DOHH2 (cell line): ENCODE measurements at regions not wholly inside any gene's neighbourhood (a gene's known extent, or its start where the extent isn't known, plus 50 kb on each side); places are given as distances from the start of the nearest gene placed in this dataset.

ENCODE experiments used
- H3F3A ChIP-seq: fragments of 200-600 bp; sonication (generic), shearing (Covaris generic); 2 replicates; pipeline ENCODE4 v1.6.0; 2016; ENCODE audit warnings: antibody characterized with exemption, mild to moderate bottlenecking; ENCODE audit not compliant: control insufficient read depth, insufficient read depth
- H3K27ac ChIP-seq: fragments of 200-600 bp; sonication (generic); 2 replicates; pipeline ENCODE4 v1.5.1; 2014; ENCODE audit warnings: low read depth, mild to moderate bottlenecking, low read length, moderate library complexity
- H3K27me3 ChIP-seq: fragments of 200-600 bp; sonication (generic); 2 replicates; pipeline ENCODE4 v1.6.1; 2014; ENCODE audit warnings: mild to moderate bottlenecking, low read length, mixed read lengths; ENCODE audit not compliant: control insufficient read depth
- H3K36me3 ChIP-seq: fragments of 200-600 bp; sonication (generic); 2 replicates; pipeline ENCODE4 v1.6.1; 2014; ENCODE audit warnings: mild to moderate bottlenecking, low read length, moderate library complexity, mixed read lengths; ENCODE audit not compliant: control insufficient read depth
- H3K4me1 ChIP-seq: fragments of 200-600 bp; sonication (generic); 2 replicates; pipeline ENCODE4 v1.6.1; 2014; ENCODE audit warnings: mild to moderate bottlenecking, low read length, mixed read lengths; ENCODE audit not compliant: control insufficient read depth
- H3K4me2 ChIP-seq: fragments of 200-600 bp; sonication (generic); 2 replicates; pipeline ENCODE4 v1.6.0; 2014; ENCODE audit warnings: mild to moderate bottlenecking, low read length, moderate library complexity
- H3K4me3 ChIP-seq: fragments of 200-600 bp; sonication (generic); 2 replicates; pipeline ENCODE4 v1.5.1; 2014; ENCODE audit warnings: mild to moderate bottlenecking, low read length, mixed read lengths
- H3K79me2 ChIP-seq: fragments of 200-600 bp; sonication (generic); 2 replicates; pipeline ENCODE4 v1.6.1; 2014; ENCODE audit warnings: mild to moderate bottlenecking, low read length, mixed read lengths; ENCODE audit not compliant: control insufficient read depth
- H3K9me2 ChIP-seq: fragments of 200-600 bp; sonication (generic); replicated peaks from 2 replicates; pipeline ENCODE4 v1.6.1; 2014; ENCODE audit warnings: mild to moderate bottlenecking, low read length, mixed read lengths; ENCODE audit not compliant: control insufficient read depth
- H3K9me3 ChIP-seq: fragments of 200-600 bp; sonication (generic); 2 replicates; pipeline ENCODE4 v1.6.1; 2014; ENCODE audit warnings: antibody characterized with exemption, low read length, mixed read lengths; ENCODE audit not compliant: control insufficient read depth, insufficient read depth
- H4K20me1 ChIP-seq: fragments of 200-600 bp; sonication (generic); 2 replicates; pipeline ENCODE4 v1.6.0; 2014; ENCODE audit warnings: low read depth, mild to moderate bottlenecking, antibody characterized with exemption, low read length, moderate library complexity; ENCODE audit not compliant: control insufficient read depth, insufficient read depth
- EZH2phosphoT487 ChIP-seq: fragments of 200-600 bp; sonication (generic); IDR thresholded peaks from 2 replicates; pipeline ENCODE4 v1.6.1; 2017; ENCODE audit warnings: borderline replicate concordance, mild to moderate bottlenecking, antibody characterized with exemption, low read length, moderate library complexity, mixed read lengths
- TF ChIP-seq, protein P1 (sequence below): fragments of 200-600 bp; sonication (generic); IDR thresholded peaks from one replicate; pipeline ENCODE4 v1.5.1; 2014; ENCODE audit warnings: antibody characterized with exemption, mild to moderate bottlenecking, low read depth, low read length; ENCODE audit not compliant: poor library complexity, severe bottlenecking

DNA sequence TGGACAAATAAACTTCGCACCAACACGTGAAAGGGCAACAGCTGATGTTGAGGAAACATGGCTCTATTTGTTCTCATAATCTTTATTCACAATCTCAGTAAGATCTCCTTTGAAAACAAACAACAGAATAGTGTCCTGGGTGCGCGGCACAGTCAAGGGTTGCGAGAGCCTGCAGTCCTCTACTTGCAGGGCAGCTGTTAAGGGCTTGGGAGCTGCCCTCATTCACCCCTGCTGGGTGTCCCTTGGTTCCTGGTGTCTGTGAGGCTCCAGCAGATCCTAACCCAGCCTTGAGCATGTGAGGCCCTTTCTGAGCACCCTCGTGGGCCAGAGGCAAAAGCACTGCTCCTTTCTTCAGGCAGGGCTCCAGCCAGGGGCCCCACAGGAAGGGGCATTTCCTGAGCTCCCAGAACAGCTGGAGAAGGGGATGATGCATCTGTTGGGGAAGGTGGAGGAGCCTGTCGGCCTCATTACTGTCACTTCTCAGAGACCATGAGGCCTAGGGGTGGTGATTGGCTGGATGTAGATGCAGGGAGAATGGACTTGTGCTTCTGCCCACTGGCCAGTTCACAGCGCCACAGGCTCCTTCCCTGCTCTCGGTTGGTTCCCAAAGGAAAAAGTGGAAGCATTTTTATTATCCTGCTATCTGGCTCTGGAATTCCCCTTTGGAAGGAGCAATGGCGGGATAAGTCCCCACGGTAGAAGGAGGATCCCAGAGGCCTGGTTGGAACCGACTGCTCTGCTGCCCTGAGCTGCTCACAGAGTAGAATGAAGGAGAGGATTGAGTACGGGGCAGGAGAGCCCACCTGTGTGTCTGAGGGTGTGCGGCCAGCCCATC, 51.9 kb upstream of the KLF13 start:
- peaks cover 49% of the 10 kb centered on the region for H3K4me1 ChIP-seq
- H3K36me3 ChIP-seq: no peaks in the 10 kb centered on the region
- H4K20me1 ChIP-seq: no peaks in the 10 kb centered on the region
- TF ChIP-seq EZH2phosphoT487: no peak
- TF ChIP-seq, protein P1, sequence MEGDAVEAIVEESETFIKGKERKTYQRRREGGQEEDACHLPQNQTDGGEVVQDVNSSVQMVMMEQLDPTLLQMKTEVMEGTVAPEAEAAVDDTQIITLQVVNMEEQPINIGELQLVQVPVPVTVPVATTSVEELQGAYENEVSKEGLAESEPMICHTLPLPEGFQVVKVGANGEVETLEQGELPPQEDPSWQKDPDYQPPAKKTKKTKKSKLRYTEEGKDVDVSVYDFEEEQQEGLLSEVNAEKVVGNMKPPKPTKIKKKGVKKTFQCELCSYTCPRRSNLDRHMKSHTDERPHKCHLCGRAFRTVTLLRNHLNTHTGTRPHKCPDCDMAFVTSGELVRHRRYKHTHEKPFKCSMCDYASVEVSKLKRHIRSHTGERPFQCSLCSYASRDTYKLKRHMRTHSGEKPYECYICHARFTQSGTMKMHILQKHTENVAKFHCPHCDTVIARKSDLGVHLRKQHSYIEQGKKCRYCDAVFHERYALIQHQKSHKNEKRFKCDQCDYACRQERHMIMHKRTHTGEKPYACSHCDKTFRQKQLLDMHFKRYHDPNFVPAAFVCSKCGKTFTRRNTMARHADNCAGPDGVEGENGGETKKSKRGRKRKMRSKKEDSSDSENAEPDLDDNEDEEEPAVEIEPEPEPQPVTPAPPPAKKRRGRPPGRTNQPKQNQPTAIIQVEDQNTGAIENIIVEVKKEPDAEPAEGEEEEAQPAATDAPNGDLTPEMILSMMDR: no peak
- H3K4me2 ChIP-seq: peak overlapping the region; percentile 37
- no peaks in the 10 kb centered on the region for H3K9me2 ChIP-seq
- no peak overlapping the region for H3K4me3 ChIP-seq
- no peak overlapping the region for H3K27ac ChIP-seq
- no peaks in the 10 kb centered on the region for H3K9me3 ChIP-seq
- no peaks in the 10 kb centered on the region for H3K27me3 ChIP-seq
- no peaks in the 10 kb centered on the region for H3F3A ChIP-seq
- H3K79me2 ChIP-seq: no peaks in the 10 kb centered on the region

DNA sequence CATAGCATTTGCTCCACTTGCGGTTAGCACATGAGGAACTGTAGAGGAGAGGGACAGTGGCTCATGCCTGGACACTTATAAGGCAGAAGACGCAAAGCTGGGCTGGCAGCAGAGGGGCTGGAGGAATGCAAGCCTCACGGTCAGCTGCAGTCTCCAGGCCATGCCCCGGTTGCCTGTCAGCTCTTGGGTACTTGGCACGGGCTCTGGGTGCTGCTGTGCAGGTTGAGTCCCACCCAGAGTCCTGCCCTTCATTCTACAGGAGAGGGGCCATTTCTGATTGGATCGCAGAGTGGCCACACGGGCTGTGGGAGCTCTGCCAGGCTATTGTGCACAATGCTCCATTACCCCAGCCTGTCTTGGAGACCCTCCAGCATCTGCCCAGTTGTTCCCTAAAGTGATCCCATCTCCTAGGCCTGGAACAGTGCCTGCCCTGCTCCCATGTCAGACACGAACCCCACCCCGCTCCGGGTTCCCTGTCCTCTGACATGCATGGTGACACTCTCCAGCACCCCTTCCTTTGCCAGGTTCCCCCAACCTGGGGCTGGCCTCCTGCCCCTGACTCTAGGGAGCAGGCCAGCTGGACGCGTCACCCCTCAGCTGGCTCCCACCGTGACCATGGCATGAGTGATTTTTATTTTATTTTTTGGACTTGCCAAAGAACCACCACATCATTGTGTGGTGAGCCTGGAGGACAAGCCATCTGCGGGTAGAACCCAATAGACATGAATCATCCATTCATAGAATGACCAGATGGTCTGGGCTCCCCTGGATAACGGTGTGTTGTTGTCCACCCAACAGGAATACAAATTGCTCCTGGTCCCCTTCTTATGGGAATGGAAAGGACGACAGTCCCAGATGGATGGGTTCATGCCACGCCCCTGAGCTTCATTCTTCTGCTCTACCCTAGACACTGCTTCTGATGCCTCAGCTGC, 51.0 kb upstream of the KLF13 start:
- peaks cover 40% of the 10 kb centered on the region for H3K4me1 ChIP-seq
- H3K4me3 ChIP-seq: no peak overlapping the region
- H3K79me2 ChIP-seq: no peaks in the 10 kb centered on the region
- H4K20me1 ChIP-seq: no peaks in the 10 kb centered on the region
- no peaks in the 10 kb centered on the region for H3K9me3 ChIP-seq
- H3K27me3 ChIP-seq: no peaks in the 10 kb centered on the region
- no peaks in the 10 kb centered on the region for H3K9me2 ChIP-seq
- H3K36me3 ChIP-seq: no peaks in the 10 kb centered on the region
- no peak for TF ChIP-seq EZH2phosphoT487
- TF ChIP-seq, protein P1: no peak
- no peaks in the 10 kb centered on the region for H3F3A ChIP-seq
- H3K27ac ChIP-seq: no peak overlapping the region
- no peak overlapping the region for H3K4me2 ChIP-seq

DNA sequence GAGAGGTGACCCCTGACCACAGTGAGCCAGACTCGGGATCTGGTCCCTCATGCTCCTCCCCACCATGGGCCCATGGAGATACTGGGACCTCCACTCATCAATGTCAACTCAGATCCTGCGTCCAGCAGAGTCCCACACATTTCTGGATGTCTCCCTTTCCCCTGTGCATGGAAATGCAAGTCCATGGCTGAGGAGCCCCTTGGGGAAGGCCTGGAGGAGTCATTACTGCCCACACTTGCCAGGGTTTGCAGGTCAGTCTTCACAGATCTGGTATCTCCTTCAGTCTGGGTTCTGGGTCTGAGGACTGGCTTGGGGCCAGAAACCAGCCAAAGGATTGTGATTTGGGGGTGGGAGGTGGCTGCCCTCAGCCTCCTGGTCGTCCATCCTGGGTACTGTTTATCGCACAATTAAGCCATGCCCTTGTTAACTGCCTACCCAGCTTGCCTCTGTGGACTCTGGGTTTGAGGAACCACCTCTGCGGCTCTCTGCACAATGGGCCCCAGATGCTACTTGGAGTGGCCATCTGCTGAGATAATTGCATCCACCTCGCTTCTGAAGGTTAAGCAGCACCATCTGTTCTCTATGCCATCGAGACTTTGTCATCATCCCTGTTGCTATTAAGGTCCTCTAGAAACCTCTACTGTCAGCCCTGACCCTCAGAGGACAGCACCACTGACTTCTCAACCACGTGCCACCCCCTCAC, 49.9 kb upstream of the KLF13 start:
- Histone ChIP-seq H3K79me2 (no peaks in the 10 kb centered on the region), H3K4me1 (peaks cover 35% of the 10 kb centered on the region)
- TF ChIP-seq, protein P1: no peak
- no peak for TF ChIP-seq EZH2phosphoT487

More for the DNA sequence above, 49.9 kb upstream of the KLF13 start:
- Histone ChIP-seq H3K9me3 (no peaks in the 10 kb centered on the region), H3K4me3 (no peak overlapping the region), H3K9me2 (no peaks in the 10 kb centered on the region), H3K36me3 (no peaks in the 10 kb centered on the region), H3K27me3 (no peaks in the 10 kb centered on the region), H3F3A (no peaks in the 10 kb centered on the region), H3K27ac (no peak overlapping the region), H3K4me2 (no peak overlapping the region), H4K20me1 (no peaks in the 10 kb centered on the region)
